UCSD-AML1 (cell line): ENCODE measurements at regions not wholly inside any gene's neighbourhood (a gene's known extent, or its start where the extent isn't known, plus 50 kb on each side); places are given as distances from the start of the nearest gene placed in this dataset.
A peak's percentile ranks its signal among the peaks of the same experiment; 100 is the strongest.
"Not testable (repeated sequence)": the region's sequence is repeated elsewhere in the genome, so short reads cannot be mapped to it uniquely, and the experiment has no call there.

Experiments used
- DNase-seq: peaks from one replicate; lab custom pipeline; 2025; ENCODE audit not compliant: unreplicated experiment; lab: John Stamatoyannopoulos, UW

- no peak for DNase-seq
These were observed 210.2 kb downstream of the ARPP21 start for GRCh38 chr3:35849496-35849895.

GRCh38 chr3:35849963-35850362, 210.6 kb downstream of the ARPP21 start:
- DNase-seq, result no peak

GRCh38 chr3:35857004-35857403, 217.7 kb downstream of the ARPP21 start:
- no peak for DNase-seq

GRCh38 chr3:35862057-35862456, 222.7 kb downstream of the ARPP21 start:
- DNase-seq, result no peak

- DNase-seq, result no peak
These were observed 225.5 kb downstream of the ARPP21 start for GRCh38 chr3:35864871-35865270.

- DNase-seq, result no peak
These were observed 228.5 kb downstream of the ARPP21 start for GRCh38 chr3:35867791-35868190.

- DNase-seq, result no peak
These were observed 231.7 kb downstream of the ARPP21 start for GRCh38 chr3:35871009-35871408.

- no peak for DNase-seq
These were observed 244.6 kb downstream of the ARPP21 start for GRCh38 chr3:35883929-35884328.

GRCh38 chr3:35894735-35895134, 255.4 kb downstream of the ARPP21 start:
- no peak for DNase-seq

- DNase-seq, result no peak
These were observed 259.9 kb downstream of the ARPP21 start for GRCh38 chr3:35899245-35899644.

GRCh38 chr3:35900079-35900478, 260.8 kb downstream of the ARPP21 start:
- DNase-seq, result no peak

GRCh38 chr3:35908366-35909232, 269.3 kb downstream of the ARPP21 start:
- peak; percentile 32 for DNase-seq

- no peak for DNase-seq
These were observed 279.8 kb downstream of the ARPP21 start for GRCh38 chr3:35919160-35919559.

GRCh38 chr3:35921718-35922117, 282.4 kb downstream of the ARPP21 start:
- DNase-seq, result no peak

- DNase-seq, result not testable (repeated sequence)
These were observed 284.7 kb downstream of the ARPP21 start for GRCh38 chr3:35924070-35924469.

- no peak for DNase-seq
These were observed 288.1 kb downstream of the ARPP21 start for GRCh38 chr3:35927441-35927840.

- DNase-seq, result no peak
These were observed 289.8 kb downstream of the ARPP21 start for GRCh38 chr3:35929158-35929557.

- DNase-seq, result no peak
These were observed 292.5 kb downstream of the ARPP21 start for GRCh38 chr3:35931867-35932266.

GRCh38 chr3:35932995-35933394, 293.7 kb downstream of the ARPP21 start:
- DNase-seq, result no peak

GRCh38 chr3:35936571-35936970, 297.2 kb downstream of the ARPP21 start:
- DNase-seq, result no peak

GRCh38 chr3:35944926-35945710, 305.8 kb downstream of the ARPP21 start:
- DNase-seq, result no peak
